GM12891 (cell line): ENCODE measurements at regions not wholly inside any gene's neighbourhood (a gene's known extent, or its start where the extent isn't known, plus 50 kb on each side); places are given as distances from the start of the nearest gene placed in this dataset.

Experiments
- POLR2A ChIP-seq: IDR thresholded peaks from 2 replicates; pipeline ENCODE4 v1.6.1; 2011; ENCODE audit warnings: low read depth, low read length, control low read depth
- POLR2AphosphoS5 ChIP-seq: IDR thresholded peaks from 2 replicates; pipeline ENCODE4 v1.6.1; 2011; ENCODE audit warnings: low read depth, low read length, control low read depth
- TAF1 ChIP-seq: IDR thresholded peaks from 2 replicates; pipeline ENCODE4 v1.6.1; 2011; ENCODE audit warnings: low read depth, low read length, control low read depth

GRCh38 chrX:116862340-116862739, 399.6 kb upstream of the CT83 start:
- TF ChIP-seq POLR2AphosphoS5 (no peak), POLR2A (no peak), TAF1 (no peak)
